K562 (cell line): ENCODE measurements at regions not wholly inside any gene's neighbourhood (a gene's known extent, or its start where the extent isn't known, plus 50 kb on each side); places are given as distances from the start of the nearest gene placed in this dataset.

ENCODE experiments used
- ATAC-seq: fragments of 200-7000 bp; cut with Tn5 transposase; 3 replicates; pipeline ENCODE4 v1.9.1; 2020; ENCODE audit warnings: moderate library complexity
- BruUV-seq: library from RNA; stranded (reverse); fragments of 400-500 nt; replicated peaks from 2 replicates; lab custom pipeline; 2021; lab: Mats Ljungman, UMichigan
- CTCF ChIA-PET: fragments of 300-600 bp; formaldehyde crosslinking; extraction: SDS; loops from one replicate; lab custom pipeline; 2021; ENCODE audit warnings: low intra/inter-chr PET ratio; lab: Yijun Ruan, JAX
- POLR2A ChIA-PET: fragments of 300-600, 350-650 bp; sonication (Branson Sonifier 250); formaldehyde crosslinking; extraction: SDS; loops from one replicate; lab custom pipeline; 2021; ENCODE audit warnings: antibody characterized with exemption, inconsistent platforms; lab: Yijun Ruan, JAX
- DNase-seq, 4 experiments: peaks; one replicate each; pipeline versions ENCODE4 v3.0.0 to v3.0.0-alpha.2; 2011 to 2018; ENCODE audit warnings: low spot score in 3 of 4, mixed read lengths in 3 of 4; ENCODE audit errors: extremely low read depth in 1 of 4
- FAIRE-seq: peaks from 2 replicates; lab custom pipeline; 2011; peaks lifted over from hg19 to GRCh38; lab: Jason Lieb, UNC
- H2AFZ ChIP-seq: 2 replicates; pipeline ENCODE4 v1.6.0; 2011; ENCODE audit warnings: low read depth, low read length, control low read depth, inconsistent platforms
- H3K27ac ChIP-seq: fragments of 200-600 bp; 3 replicates; pipeline ENCODE4 v1.8.0; 2011; ENCODE audit warnings: low read depth, mild to moderate bottlenecking, control low read depth, inconsistent platforms, low read length, moderate library complexity, mixed read lengths; ENCODE audit errors: extremely low read depth
- H3K27me3 ChIP-seq, 2 experiments: fragments of 300-600 bp in 1 of 2; 2 replicates in 1 of 2; 3 replicates in 1 of 2; pipeline versions ENCODE4 v1.6.0 to v1.8.0; 2011; ENCODE audit warnings: inconsistent platforms in 2 of 2, low read length in 2 of 2, mild to moderate bottlenecking in 1 of 2, mixed read lengths in 1 of 2, moderate library complexity in 1 of 2; ENCODE audit not compliant: control insufficient read depth in 2 of 2, insufficient read depth in 2 of 2
- H3K36me3 ChIP-seq: fragments of 300-600 bp; 3 replicates; pipeline ENCODE4 v1.8.0; 2011; ENCODE audit warnings: mild to moderate bottlenecking, low read length, inconsistent platforms; ENCODE audit not compliant: control insufficient read depth, insufficient read depth
- H3K4me1 ChIP-seq, 2 experiments: fragments of 200-600 bp in 1 of 2; replicated peaks in 1 of 2; 2 replicates in 1 of 2; 3 replicates in 1 of 2; pipeline versions ENCODE4 v1.5.1 to v1.8.0; 2011; ENCODE audit warnings: inconsistent platforms in 2 of 2, low read length in 2 of 2, mild to moderate bottlenecking in 1 of 2, mixed read lengths in 1 of 2, moderate library complexity in 1 of 2; ENCODE audit not compliant: control insufficient read depth in 2 of 2, insufficient read depth in 2 of 2
- H3K4me2 ChIP-seq: 2 replicates; pipeline ENCODE4 v1.6.1; 2011; ENCODE audit warnings: low read length, control low read depth, inconsistent platforms, mixed read lengths; ENCODE audit not compliant: insufficient read depth
- H3K4me3 ChIP-seq: fragments of 200-600 bp; sonication (generic), shearing (Covaris generic); 2 replicates; pipeline ENCODE4 v1.5.1; 2016; ENCODE audit warnings: control low read depth, inconsistent platforms
- H3K79me2 ChIP-seq: fragments of 200-600 bp; 3 replicates; pipeline ENCODE4 v1.8.0; 2011; ENCODE audit warnings: low read length, inconsistent platforms; ENCODE audit not compliant: control insufficient read depth, insufficient read depth
- H3K9ac ChIP-seq, 2 experiments: 2 replicates each; pipeline versions ENCODE4 v1.6.0 to v1.6.1; 2011; ENCODE audit warnings: low read depth in 2 of 2, low read length in 2 of 2, control low read depth in 1 of 2, inconsistent platforms in 1 of 2, mild to moderate bottlenecking in 1 of 2, mixed read lengths in 1 of 2; ENCODE audit not compliant: insufficient read depth in 1 of 2
- H3K9me1 ChIP-seq: one replicate; pipeline ENCODE4 v1.6.0; 2011; ENCODE audit warnings: inconsistent platforms, mild to moderate bottlenecking, low read length, moderate library complexity; ENCODE audit not compliant: control insufficient read depth, insufficient read depth
- H3K9me3 ChIP-seq: replicated peaks from 2 replicates; pipeline ENCODE4 v1.5.1; 2011; ENCODE audit warnings: low read depth, low read length, inconsistent platforms; ENCODE audit not compliant: control insufficient read depth, insufficient read depth
- H4K20me1 ChIP-seq: replicated peaks from 2 replicates; pipeline ENCODE4 v1.6.1; 2011; ENCODE audit warnings: low read length, inconsistent platforms, mixed read lengths; ENCODE audit not compliant: control insufficient read depth, insufficient read depth
- AFF4 ChIP-seq: sonication (generic); formaldehyde crosslinking; IDR thresholded peaks from 2 replicates; pipeline ENCODE4 v1.8.0; 2023; ENCODE audit warnings: mild to moderate bottlenecking, missing genetic modification reagents
- CTCFL ChIP-seq: IDR thresholded peaks from 2 replicates; pipeline ENCODE4 v1.6.1; 2011; ENCODE audit warnings: borderline replicate concordance, low read depth, mild to moderate bottlenecking, moderate library complexity, low read length; ENCODE audit not compliant: insufficient read depth, poor library complexity, severe bottlenecking
- FOXK1 ChIP-seq: sonication (generic); formaldehyde crosslinking; IDR thresholded peaks from 2 replicates; pipeline ENCODE4 v1.8.0; 2022; ENCODE audit warnings: missing genetic modification reagents, mild to moderate bottlenecking, borderline replicate concordance
- FOXP1 ChIP-seq: sonication (generic); formaldehyde crosslinking; IDR thresholded peaks from 2 replicates; pipeline ENCODE4 v1.8.0; 2022; ENCODE audit warnings: mild to moderate bottlenecking, missing genetic modification reagents
- HIVEP1 ChIP-seq: fragments of 250-450 bp; sonication (Bioruptor Pico); IDR thresholded peaks from 2 replicates; pipeline ENCODE4 v1.4.0; 2020; ENCODE audit warnings: mild to moderate bottlenecking
- SLC30A9 ChIP-seq: fragments of 250-450 bp; sonication (Bioruptor Pico); IDR thresholded peaks from 2 replicates; pipeline ENCODE4 v1.8.0; 2022; ENCODE audit warnings: mild to moderate bottlenecking, moderate library complexity
- STAT5A ChIP-seq: IDR thresholded peaks from 2 replicates; pipeline ENCODE4 v1.6.1; 2012; ENCODE audit warnings: low read length, inconsistent platforms, borderline replicate concordance
- WGBS: fragments of 100-300 bp; shearing (Covaris generic); methylation state at CpG from one replicate; pipeline ENCODE4 v1.1.6; 2016; ENCODE audit warnings: low coverage, mixed read lengths; ENCODE audit not compliant: insufficient coverage; ENCODE audit errors: missing lambda C conversion rate; 5-methylcytosine and 5-hydroxymethylcytosine counted together
- in situ Hi-C: fragments of 300-500 bp; cut with MboI; formaldehyde crosslinking; loops from 4 replicates; pipeline ENCODE4 v1.15.0; 2018; ENCODE audit warnings: inconsistent platforms, mixed read lengths
- intact Hi-C: fragments of 100-400 bp; cut with micrococcal nuclease; formaldehyde crosslinking; loops from 2 replicates; pipeline ENCODE4 v1.14.2; 2022

- TF ChIP-seq AFF4 (CRISPR knock-in tag) (no peak), FOXP1 (CRISPR knock-in tag) (no peak)
Observed at GRCh38 chr1:209207126-209207700, 376.3 kb upstream of the CAMK1G start (continued).

- peak; percentile 55 for FAIRE-seq
- H3K4me3 ChIP-seq: no peak overlapping the region
- H3K27ac ChIP-seq: no peak overlapping the region
- no peaks in the 10 kb centered on the region for H4K20me1 ChIP-seq
- ATAC-seq: peak; percentile 98
- WGBS: under 1% methylated on average over 31 of the region's 31 CpGs
- peak; percentile 38 to 60 (median 44) for DNase-seq
- BruUV-seq: no TSS peak
- H3K79me2 ChIP-seq: no peaks in the 10 kb centered on the region
- peaks cover 0 to 6% of the 10 kb centered on the region in 2 experiments; a peak in 1 of 5 replicates for H3K4me1 ChIP-seq
- H3K4me2 ChIP-seq: peak overlapping the region; percentile 15
- H3K27me3 ChIP-seq: peaks cover 0 to 19% of the 10 kb centered on the region in 2 experiments; a peak in 3 of 5 replicates
- H3K9me1 ChIP-seq: no peaks in the 10 kb centered on the region
- intact Hi-C loops: loop anchor here (1.0 to 10.0 kb wide), 2 partner anchors 553 to 1183 kb away; no protein-coding TSS in a partner anchor
- H2AFZ ChIP-seq: peak overlapping the region; percentile 56; the same call in 1 of the 2 replicates
- ChIA-PET CTCF (interaction anchor here (0.9 kb wide), 1 partner anchor 554 kb away, joined by 3 read pairs; no protein-coding TSS in a partner anchor), POLR2A (interaction anchor here (0.5 kb wide), 1 partner anchor 42 kb away, joined by 3 read pairs; no protein-coding TSS in a partner anchor)
- no peaks in the 10 kb centered on the region for H3K36me3 ChIP-seq
- H3K9me3 ChIP-seq: no peaks in the 10 kb centered on the region
- H3K9ac ChIP-seq: no peak overlapping the region
- in situ Hi-C loops: loop anchor here (25.0 kb wide), 1 partner anchor 1195 kb away; no protein-coding TSS in a partner anchor
- no peak for TF ChIP-seq HIVEP1 (CRISPR knock-in tag)
- no peak for TF ChIP-seq SLC30A9 (CRISPR knock-in tag)
- TF ChIP-seq CTCFL: peak; percentile 37
- TF ChIP-seq FOXK1 (CRISPR knock-in tag): no peak
- TF ChIP-seq STAT5A: no peak
Observed at GRCh38 chr1:209207701-209208286, 375.7 kb upstream of the CAMK1G start.
